ENCODE measurements at regions not wholly inside any gene's neighbourhood (a gene's known extent, or its start where the extent isn't known, plus 50 kb on each side); places are given as distances from the start of the nearest gene placed in this dataset.

DNA sequence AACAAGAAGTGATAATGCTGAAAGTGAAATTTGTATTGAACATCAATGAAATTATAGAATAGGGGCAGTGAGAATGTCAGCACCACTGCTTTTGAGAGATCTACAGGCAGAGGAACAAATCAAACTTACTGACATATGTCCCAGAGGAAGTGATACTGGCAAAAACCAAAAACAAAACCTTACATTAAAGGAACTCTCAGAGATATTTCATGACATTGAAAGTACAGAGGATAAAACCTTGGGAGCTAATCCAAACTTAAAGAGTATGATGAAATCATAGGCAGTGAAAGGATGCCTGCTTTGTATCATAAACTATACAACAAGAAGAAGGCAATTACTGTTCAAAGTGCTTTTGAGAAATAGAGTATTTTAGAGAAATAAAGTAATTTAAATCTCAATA lies 90.4 kb upstream of the SV2C start:
- peaks cover 4% of the 10 kb centered on the region for H3K27me3 Mint-ChIP-seq (ENCODE audit: low read depth)
- no peaks in the 10 kb centered on the region for H3K36me3 Mint-ChIP-seq (ENCODE audit: low read depth)
- H3K27ac Mint-ChIP-seq: no peak overlapping the region
- TF ChIP-seq, protein P1, sequence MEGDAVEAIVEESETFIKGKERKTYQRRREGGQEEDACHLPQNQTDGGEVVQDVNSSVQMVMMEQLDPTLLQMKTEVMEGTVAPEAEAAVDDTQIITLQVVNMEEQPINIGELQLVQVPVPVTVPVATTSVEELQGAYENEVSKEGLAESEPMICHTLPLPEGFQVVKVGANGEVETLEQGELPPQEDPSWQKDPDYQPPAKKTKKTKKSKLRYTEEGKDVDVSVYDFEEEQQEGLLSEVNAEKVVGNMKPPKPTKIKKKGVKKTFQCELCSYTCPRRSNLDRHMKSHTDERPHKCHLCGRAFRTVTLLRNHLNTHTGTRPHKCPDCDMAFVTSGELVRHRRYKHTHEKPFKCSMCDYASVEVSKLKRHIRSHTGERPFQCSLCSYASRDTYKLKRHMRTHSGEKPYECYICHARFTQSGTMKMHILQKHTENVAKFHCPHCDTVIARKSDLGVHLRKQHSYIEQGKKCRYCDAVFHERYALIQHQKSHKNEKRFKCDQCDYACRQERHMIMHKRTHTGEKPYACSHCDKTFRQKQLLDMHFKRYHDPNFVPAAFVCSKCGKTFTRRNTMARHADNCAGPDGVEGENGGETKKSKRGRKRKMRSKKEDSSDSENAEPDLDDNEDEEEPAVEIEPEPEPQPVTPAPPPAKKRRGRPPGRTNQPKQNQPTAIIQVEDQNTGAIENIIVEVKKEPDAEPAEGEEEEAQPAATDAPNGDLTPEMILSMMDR (IDR thresholded peaks at IDR 0.05; ENCODE audit: unreplicated experiment in 3 of 3): no peak
- peaks cover 15% of the 10 kb centered on the region for H3K4me1 Mint-ChIP-seq
- H3K9me3 Mint-ChIP-seq: peaks cover 8% of the 10 kb centered on the region
- no peak overlapping the region for H3K4me3 Mint-ChIP-seq

DNA sequence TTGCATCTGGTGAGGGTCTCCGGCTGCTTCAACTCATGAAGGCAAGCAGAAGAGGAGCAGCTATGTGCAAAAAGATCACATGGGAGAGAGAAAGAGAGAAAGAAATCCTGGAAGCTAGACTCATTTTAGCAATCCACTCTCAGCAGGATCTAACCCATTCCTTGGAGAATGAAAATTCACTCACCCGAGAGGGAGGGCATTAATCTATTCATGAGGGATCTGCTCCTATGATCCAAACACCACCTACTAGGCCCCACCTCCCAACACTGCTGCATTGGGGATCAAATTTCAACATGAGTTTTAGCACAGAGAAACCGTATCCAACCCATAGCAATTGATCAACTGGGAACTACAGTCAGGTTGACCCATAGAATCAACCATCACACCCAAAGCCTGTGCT lies 98.1 kb upstream of the SV2C start:
- Mint-ChIP-seq H3K4me3 (no peak overlapping the region), H3K4me1 (no peaks in the 10 kb centered on the region), H3K27ac (no peak overlapping the region), H3K9me3 (no peaks in the 10 kb centered on the region), H3K27me3 (ENCODE audit: low read depth) (peaks cover 11% of the 10 kb centered on the region), H3K36me3 (ENCODE audit: low read depth) (no peaks in the 10 kb centered on the region)
- TF ChIP-seq, protein P1 (IDR thresholded peaks at IDR 0.05; ENCODE audit: unreplicated experiment in 3 of 3): no peak

- Mint-ChIP-seq H3K4me3 (no peak overlapping the region), H3K9me3 (peaks cover 5% of the 10 kb centered on the region), H3K27ac (no peak overlapping the region), H3K4me1 (no peaks in the 10 kb centered on the region), H3K36me3 (ENCODE audit: low read depth) (no peaks in the 10 kb centered on the region), H3K27me3 (ENCODE audit: low read depth) (peaks cover 6% of the 10 kb centered on the region)
- TF ChIP-seq, protein P1 (IDR thresholded peaks at IDR 0.05; ENCODE audit: unreplicated experiment in 3 of 3): no peak
Measured at GRCh38 chr5:75975496-75975895, 107.7 kb upstream of the SV2C start.

DNA sequence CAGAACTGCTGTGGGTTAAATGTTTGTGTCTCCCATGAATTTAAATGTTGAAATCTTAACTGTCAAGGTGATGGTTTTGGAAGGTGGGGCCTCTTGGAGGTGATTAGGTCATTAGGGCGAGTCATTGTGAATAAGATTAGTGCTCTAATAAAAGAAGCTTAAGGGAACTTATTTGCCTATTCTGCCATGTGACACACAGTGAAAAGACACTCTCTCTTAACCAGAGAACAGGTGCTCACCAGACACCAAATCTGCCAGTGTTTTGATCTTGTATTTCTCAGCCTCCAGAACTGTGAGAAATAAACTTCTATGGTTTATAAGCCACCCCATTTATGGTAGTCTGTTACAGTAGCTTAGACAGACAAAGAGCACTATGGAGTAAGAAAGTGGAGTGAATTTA lies 117.9 kb upstream of the SV2C start:
- TF ChIP-seq, protein P1 (IDR thresholded peaks at IDR 0.05; ENCODE audit: unreplicated experiment in 3 of 3): no peak
- no peaks in the 10 kb centered on the region for H3K27me3 Mint-ChIP-seq (ENCODE audit: low read depth)
- H3K36me3 Mint-ChIP-seq (ENCODE audit: low read depth): no peaks in the 10 kb centered on the region
- no peak overlapping the region for H3K4me3 Mint-ChIP-seq
- peaks cover 31% of the 10 kb centered on the region for H3K9me3 Mint-ChIP-seq
- H3K27ac Mint-ChIP-seq: no peak overlapping the region
- no peaks in the 10 kb centered on the region for H3K4me1 Mint-ChIP-seq

DNA sequence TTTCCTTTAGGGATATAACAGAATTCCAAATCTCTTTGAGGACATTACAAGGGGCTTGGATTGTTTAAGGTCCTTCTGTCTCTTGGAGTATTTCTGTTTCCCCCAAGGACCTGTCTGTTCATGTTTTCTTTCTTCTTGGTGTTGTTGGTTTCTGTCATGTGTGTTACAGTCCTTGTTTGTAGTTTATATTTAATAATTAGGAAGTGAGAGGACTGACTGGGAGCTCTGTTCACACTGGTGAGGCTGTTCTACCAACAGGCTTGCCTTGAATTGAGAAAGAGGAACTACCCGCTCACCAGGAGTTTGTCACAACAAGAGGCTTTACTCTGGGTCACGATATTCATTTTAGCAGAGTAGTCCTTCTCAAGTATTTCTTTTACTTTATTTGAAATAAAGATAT lies 119.2 kb upstream of the SV2C start:
- Mint-ChIP-seq H3K9me3 (peaks cover 20% of the 10 kb centered on the region), H3K36me3 (ENCODE audit: low read depth) (no peaks in the 10 kb centered on the region), H3K4me1 (no peaks in the 10 kb centered on the region), H3K27ac (no peak overlapping the region), H3K27me3 (ENCODE audit: low read depth) (no peaks in the 10 kb centered on the region), H3K4me3 (no peak overlapping the region)
- TF ChIP-seq, protein P1 (IDR thresholded peaks at IDR 0.05; ENCODE audit: unreplicated experiment in 3 of 3): no peak

- no peak overlapping the region for H3K4me3 Mint-ChIP-seq
- no peaks in the 10 kb centered on the region for H3K4me1 Mint-ChIP-seq
- TF ChIP-seq, protein P1 (IDR thresholded peaks at IDR 0.05; ENCODE audit: unreplicated experiment in 3 of 3): no peak
- no peak overlapping the region for H3K27ac Mint-ChIP-seq
- peaks cover 17% of the 10 kb centered on the region for H3K9me3 Mint-ChIP-seq
- no peaks in the 10 kb centered on the region for H3K27me3 Mint-ChIP-seq (ENCODE audit: low read depth)
- no peaks in the 10 kb centered on the region for H3K36me3 Mint-ChIP-seq (ENCODE audit: low read depth)
Measured at GRCh38 chr5:75963554-75963953, 119.6 kb upstream of the SV2C start.
